ENCODE measurements at regions not wholly inside any gene's neighbourhood (a gene's known extent, or its start where the extent isn't known, plus 50 kb on each side); places are given as distances from the start of the nearest gene placed in this dataset.

DNA sequence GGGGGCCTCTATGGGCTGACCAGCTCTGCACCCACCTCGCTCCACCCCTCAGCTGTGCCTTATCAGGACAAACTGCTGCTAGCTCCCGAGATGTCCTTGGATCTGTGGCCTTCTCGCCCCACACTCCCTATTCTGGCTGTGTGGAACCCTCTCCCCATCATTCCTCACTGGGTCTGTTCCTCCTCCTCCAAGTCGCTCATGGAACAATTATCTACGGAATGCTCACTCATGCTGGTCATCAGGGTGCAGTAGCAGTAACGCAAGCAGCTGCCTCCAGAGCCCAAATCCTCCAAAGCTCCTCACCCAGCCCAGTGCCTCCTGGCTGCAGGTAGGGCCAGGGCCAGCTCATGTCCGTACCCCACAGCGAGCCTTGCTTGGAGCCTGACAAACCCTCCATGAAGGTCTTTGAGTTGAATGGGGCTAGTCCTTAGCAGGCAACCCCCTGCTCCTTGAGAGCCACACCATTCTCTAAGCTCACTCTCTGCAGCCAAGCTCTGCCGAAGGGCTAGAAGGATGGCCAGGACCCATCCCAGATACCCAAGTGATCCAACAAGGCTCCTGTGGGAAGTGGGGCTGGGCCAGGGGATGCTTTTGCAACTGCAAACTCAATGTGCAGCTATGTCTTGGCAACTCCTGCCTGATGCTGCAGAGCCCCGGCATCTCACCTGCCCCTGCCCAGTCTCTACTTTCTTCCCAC is 977.8 kb downstream of the TBC1D22A start:
- DNase-seq (ENCODE audit: low read depth in 2 of 2) = no peak

DNA sequence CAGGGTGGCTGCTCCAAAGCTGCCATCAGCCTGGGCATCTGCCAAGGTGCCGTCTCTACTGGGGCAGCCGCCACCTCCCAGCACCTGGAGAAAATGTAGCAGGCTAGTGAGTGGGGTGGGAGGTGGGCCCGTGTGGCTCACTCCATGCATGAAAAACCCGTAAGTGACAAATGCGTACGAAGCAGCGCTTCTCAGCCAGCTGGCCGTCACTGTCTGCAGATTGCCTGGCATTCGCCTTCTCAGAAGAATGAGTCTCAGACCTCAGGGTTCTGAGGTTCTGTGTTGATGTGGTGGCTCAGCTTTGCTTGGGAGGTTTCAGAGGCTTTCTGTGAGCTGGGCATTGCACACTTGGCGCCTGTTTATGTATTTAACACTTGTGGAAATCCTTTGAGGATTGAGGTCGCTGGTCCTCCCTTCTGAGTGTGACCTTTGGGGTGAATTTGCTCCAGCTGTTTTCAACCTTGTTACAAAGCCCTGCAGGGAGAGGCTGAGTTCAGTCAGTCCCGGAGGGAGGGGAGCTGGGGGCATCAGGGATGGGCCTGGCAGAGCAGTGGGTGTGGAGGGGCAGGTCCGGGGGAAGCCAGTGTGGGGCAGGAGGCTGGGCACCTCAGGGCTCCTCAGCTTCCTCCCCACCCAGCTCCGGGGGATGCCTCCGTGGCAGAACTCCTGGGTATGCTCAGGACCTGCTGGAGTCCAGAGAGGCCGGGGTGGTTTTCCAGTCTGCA is 977.0 kb downstream of the TBC1D22A start:
- DNase-seq (ENCODE audit: low read depth in 2 of 2) = no peak

DNA sequence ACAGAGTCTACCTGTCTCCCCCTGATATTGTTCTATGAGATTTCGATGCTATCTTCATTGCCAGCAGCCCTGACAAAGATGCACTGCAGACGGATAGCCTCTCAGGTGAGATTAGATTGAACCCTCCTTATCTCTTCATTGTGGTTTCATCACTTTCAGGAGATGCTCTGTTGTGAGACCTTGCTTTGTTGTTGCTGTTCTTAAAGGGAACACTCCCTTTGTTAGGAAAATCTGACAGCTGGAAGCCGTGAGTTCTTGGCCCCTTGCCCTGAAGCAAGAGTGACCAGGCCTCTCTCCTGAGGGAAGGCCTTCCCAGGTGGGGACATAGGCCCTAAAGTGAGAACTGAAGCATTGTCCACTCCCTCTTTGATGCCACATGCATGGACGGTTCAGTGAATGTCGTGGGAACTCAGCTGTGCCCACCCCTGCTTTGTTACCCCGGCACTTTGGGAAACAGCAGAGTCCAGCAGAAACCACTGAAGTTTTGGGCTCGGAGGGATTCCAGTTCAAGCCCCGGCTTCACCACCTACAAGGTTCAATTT is 976.1 kb downstream of the TBC1D22A start:
- DNase-seq (ENCODE audit: low read depth in 2 of 2) = no peak

DNA sequence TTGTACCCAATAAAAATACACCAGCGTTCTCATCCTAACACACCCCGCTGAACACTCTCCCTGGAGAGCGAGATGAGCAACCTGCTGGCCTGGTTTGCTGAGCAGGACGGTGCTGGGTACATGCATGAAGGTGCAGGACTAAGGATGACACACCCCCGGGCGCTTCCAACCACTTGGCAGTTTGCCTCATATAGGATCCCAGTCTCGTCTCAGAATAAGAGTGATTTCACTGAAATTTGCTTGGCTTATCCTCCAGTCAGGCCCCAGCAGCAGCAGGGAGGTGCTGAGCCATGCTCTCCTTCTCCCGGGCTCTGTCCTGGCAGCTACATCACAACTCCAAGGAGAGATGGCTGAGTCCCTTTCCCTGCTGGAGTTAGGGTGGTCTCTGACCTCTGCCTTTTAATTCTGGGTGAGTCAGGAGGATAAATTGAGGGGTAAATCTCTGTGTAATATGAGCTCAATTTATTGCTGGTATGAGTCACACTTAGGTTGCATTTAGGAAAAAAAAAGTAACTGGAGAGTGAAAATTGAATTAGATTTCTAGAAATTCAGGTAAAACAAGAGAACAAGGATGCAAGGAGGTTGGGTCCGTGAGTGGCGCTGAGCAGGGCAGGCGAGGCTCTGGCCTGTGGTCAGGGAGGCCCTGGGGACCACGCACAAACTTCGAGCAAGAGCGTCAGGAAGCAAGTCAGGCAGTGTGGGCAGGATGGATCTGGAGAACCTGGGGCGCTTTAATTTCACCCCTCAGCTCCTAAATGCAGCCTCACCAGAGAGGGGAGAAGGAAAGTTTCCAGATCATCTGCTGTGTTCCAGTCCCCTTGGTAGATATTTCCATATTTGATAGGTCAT is 974.0 kb downstream of the TBC1D22A start:
- DNase-seq (ENCODE audit: low read depth in 2 of 2) = no peak

DNA sequence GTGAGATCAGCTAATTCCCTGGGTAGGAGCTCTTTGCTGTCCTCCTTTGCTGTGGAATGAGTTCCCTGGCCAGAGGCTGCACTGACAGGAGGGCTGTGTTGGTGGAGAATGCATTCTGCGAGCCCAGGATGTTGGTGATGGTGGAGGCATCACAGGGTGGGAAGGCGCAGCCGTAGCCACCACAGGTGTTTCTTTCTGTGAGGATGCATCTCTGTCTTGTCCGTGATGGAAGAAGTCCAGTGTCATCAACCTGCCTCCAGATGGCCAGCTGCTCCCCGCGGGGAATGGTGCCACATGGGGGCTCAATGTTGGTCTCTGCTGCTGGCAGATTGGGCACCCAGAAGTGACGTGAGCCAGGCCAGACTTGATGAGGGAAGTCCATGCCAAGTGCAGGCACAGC is 972.1 kb downstream of the TBC1D22A start:
- no peak for DNase-seq (ENCODE audit: low read depth in 2 of 2)

DNA sequence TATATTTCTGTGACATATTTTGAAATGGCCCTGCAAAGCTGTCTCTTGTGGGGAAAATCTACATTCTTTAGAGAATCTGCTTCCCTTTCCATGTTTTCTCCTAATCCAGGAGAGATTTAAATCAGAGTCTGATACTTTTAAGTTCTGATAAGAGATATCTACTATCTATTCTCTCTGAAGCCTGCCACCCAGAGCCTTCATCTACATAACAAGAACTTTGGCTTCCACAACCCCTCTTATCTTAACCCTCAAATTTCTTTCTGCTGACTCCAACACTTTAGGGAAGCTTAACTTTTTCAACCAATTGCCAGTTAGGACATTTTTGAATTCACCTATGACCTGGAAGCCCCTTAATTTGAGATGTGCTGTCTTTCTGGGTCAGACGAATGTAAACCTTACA is 965.2 kb downstream of the TBC1D22A start:
- DNase-seq (ENCODE audit: low read depth in 2 of 2) = no peak

DNA sequence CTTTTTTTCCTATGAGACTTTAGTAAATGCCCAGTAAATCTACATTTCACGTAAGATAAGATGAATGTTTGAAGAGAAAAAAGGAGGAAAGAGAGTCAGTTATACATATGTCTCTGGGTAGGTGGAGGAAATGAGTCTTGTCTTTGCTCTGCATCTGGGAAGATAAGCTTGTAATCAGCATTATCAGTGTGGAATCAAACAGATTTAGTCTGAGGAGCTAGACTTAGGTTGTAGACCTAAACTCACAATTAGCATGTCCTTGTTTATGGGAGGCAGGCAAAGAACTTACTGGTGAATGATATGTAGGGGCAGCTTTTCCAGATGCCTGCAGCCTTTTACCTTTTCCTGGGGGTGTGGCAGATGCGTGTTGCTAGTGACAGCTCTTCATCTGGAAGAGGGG is 962.3 kb downstream of the TBC1D22A start:
- DNase-seq (ENCODE audit: low read depth in 2 of 2) = no peak

DNA sequence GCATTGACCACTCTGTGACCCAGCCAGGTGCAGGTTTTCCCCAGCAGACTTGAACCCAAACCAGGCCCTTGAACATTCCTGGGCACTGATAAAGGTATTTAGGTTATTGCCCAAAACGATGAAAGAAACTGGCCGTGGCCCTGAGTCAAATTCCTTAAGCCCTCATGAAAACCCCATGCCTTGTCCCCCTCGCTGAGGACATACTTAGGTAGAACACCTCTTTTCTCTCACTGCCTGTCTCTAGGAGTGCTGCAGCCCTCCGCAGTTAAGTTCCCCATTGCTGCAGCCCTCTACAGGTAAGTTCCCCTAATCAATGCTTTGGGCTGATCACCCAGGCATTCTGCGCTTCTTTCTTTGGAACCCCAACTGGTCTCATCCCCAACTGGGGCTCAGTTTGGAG is 961.6 kb downstream of the TBC1D22A start:
- no peak for DNase-seq (ENCODE audit: low read depth in 2 of 2)

DNA sequence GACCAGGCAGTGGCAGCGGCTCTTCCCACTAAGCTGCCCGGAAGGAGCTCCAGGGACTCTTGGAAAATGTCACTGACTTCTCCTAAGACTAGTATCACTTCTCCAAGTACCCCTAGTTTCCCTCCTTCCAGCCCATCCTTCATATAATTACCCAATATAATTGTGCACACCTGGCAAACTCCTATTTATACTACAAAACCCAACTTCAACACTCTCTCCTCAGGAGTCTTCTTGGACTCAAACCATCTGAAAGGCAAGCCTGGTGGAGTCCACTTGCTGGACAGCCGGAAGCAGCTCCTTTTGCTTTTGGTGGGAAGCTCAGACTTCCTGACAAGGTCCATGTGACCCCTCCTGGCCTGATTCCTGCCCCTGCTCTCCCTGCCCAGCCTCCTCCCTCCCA is 955.9 kb downstream of the TBC1D22A start:
- no peak for DNase-seq (ENCODE audit: low read depth in 2 of 2)

DNA sequence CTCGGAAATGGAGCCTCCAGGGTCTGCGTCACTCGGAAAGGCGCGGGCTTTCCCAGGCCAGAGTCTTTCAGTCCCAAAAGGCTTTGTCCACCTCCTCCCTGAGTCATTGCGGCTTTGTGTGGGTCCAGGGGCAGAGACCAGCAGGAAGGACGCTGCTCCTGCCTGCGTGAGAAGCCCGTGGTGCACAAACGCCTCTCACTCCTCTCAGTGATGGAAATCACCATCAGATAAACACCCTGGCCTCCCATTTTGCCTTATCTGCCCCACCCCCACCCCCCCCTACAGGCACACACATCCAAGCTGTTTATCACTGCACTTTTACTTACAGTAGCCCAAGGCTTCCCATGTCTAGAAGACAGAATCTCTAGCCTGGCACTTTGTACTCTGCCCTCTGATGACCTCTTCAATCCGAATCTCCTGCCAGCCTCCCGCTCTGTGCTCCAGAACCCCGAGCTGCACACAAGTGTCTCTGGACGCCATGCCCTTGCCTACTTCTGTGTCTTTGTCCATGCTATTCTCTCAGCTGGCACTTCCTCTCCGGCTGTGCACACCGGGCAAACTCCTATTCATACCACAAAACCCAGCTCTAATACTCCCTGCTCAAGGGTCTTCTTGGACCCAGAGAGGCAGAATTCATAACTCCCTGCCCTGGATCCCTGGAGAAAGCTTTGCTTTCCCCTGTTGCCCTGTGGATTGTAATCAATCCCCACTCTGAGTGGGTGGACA is 954.6 kb downstream of the TBC1D22A start:
- no peak for DNase-seq (ENCODE audit: low read depth in 2 of 2)

DNA sequence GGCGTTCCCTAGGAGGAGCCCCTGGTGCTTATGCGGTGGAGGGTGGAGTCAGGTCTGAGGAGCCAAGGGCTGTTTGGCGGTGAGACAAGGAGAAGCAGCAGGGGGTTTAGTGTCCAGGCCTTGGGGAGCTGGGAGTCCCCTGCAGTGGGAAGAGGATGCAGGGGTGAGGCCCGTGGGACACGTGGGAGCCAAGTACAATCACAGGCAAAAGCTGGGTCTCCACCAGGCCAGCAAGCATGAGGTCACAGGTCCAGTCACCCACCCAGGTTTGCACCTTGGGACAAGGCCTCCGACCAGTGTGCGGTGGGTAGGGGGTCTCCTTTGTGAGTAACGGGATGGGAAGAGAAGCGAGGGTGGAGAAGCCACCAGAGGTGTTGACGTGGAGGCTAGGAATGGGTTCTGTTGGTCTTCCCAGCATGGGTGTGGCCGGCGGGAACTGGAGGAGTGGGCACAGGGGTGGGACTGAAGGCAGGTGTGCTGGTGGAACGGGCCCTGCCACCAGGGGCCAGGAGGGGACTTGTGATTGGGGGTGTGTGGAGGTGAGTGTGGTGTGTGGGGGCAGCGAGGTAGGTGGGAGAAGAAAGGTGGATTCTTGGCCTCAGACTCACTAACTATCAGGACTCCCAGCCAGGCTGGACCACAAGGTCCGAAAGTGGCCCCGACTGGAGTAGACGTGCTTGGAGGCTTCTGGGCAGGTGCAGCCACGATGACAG is 953.6 kb downstream of the TBC1D22A start:
- DNase-seq (ENCODE audit: low read depth in 2 of 2) = no peak

DNA sequence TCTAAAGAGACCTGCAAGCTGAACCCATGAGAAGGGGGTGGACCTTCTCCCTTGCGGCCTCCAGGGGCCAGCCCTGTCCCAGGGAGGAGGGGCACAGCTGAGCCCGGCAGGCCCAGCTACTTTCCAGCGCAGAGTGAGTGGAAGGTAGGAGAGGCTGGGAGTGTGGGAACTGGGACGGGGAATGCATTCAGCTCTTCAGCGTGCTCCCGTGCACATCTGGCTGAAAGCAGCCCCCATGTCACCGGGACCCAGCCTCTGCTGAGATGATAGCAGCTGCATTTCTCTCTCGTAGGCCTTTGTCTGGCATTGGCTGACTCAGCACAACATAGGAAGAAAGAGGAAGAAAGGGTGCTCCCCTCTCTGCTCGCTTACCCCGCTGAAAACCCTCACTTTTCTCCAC is 951.5 kb downstream of the TBC1D22A start:
- DNase-seq (ENCODE audit: low read depth in 2 of 2) = no peak

DNA sequence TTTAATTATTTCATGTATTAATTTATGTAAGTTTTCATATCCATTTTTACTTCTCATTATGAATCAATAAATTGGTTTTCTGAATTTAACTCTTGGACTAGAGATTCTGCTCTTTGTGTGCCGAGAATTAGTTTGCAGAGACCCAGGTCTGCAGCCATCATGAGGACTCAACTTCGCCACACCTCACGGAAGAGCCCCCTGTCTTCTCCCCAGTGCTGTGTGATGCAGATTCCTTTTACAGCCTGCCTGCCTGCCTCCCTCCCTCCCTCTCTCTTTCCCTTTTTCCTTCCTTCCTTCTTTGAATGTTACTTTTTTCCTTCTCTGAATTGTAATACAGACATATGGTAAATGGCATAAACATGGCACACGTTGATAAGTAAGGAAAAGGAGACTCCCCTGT is 947.7 kb downstream of the TBC1D22A start:
- no peak for DNase-seq (ENCODE audit: low read depth in 2 of 2)

DNA sequence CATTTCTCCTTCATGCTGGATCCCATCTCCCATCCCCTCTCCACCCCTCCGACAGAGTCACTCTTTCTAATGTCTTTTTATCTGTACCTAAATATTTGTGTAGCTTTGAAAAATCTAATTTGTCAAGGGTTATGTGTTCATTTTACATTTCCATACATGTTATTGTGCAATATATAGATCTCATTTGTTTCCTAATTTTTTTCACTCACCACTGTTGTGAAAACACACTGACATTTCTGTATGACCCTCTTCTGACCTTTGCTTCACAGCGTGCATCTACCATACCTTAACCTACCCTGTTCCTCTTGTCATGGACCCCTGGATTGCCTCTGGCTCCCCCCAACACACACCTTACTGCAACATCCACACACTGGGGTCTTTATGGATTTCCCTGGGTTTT is 942.9 kb downstream of the TBC1D22A start:
- no peak for DNase-seq (ENCODE audit: low read depth in 2 of 2)

DNA sequence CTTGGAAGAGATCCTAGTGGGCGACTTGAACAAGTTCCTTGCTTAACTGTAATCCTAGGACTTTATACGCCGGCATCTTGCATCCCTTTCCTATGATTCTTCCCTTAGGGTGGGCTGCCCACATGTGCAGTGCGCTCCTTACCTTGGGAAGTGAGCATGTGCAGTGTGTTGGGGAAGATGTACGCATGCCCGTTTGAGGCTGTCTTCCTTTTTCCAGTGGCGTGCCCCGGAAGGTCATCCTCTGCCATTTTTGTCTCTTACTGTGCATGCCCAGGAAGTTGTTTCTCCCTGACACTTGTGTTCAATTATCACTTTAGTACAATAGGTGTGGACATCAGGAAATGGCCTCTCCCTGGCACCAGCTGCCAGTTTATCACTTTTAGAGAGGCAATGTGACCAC is 936.5 kb downstream of the TBC1D22A start:
- DNase-seq (ENCODE audit: low read depth in 2 of 2) = no peak

DNA sequence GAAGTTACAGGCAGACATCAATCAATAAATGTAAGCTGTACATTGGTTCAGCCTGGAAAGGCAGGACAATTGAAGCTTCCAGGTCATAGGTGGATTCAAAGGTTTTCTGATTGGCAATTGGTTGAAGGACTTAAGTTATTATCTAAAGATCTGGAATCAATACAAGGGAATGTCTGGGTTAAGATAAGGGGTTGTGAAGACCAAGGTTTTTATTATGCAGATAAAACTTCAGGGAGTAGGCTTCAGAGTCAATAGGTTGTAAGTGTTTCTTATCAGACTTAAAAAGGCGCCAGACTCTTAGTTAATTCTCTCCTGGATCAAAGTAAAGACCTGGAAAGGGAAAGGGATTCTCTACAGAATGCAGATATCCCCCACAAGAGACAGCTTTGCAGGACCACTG is 935.4 kb downstream of the TBC1D22A start:
- no peak for DNase-seq (ENCODE audit: low read depth in 2 of 2)

DNA sequence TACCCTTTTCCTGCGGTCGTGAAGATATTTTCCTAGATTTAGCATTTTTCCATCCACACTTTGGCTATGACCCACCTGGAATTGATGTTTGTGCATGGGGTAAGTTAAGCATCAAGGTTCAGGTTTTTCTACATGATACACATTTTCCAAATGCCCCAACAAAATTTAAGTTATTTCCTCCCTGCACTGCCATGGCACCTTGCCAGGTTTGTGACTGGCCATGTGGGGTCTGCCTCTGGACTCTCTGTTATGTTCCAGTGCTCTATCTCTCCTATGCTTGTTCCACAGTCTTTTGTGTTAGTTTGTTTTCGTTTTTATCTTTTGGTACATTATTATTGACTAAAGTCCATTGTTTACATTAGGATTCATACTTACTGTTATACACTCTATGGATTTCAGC is 934.3 kb downstream of the TBC1D22A start:
- no peak for DNase-seq (ENCODE audit: low read depth in 2 of 2)

DNA sequence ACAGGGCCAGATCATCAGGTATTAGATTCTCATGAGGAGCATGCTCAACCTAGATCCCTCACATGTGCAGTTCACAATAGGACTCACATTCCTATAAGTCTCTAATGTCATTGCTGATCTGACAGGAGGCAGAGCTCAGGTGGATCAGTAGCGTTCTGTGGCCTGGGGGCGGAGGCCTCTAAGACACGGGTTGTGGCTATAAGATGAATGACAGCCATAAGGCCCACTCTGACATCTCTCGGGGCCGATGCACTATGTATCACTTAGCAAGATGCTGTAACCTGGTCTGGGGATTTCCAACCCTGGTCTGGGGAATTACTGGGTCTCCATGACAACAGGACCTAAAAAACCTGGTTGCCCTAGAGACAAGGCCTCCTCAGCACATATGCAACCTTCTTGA is 932.7 kb downstream of the TBC1D22A start:
- DNase-seq (ENCODE audit: low read depth in 2 of 2) = no peak

DNA sequence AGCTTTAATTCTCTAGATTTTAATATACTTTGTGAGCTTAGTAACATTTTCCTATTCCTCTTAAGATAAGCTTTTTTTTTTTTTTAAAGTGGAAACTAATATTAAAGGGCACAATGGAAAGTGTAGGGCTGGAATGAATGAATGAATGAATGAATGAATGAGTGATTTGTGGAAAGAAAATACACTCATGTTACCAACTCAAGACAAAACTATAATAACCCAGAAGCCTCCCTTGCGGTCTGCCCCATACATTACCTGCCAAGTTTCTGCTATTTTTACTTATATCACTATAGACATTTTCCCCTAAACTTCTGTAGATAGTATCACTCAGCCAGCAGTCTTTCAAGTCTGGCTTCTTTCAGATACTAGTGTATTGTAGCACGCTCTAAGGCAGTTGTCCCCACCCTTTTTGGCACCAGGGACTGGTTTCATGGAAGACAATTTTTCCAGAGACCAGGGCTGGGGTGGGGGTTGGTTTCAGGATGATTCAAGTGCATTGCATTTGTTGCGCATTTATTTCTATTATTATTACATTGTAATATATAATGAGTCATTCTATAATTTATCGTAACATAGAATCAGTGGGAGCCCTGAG is 932.2 kb downstream of the TBC1D22A start:
- DNase-seq (ENCODE audit: low read depth in 2 of 2) = no peak

DNA sequence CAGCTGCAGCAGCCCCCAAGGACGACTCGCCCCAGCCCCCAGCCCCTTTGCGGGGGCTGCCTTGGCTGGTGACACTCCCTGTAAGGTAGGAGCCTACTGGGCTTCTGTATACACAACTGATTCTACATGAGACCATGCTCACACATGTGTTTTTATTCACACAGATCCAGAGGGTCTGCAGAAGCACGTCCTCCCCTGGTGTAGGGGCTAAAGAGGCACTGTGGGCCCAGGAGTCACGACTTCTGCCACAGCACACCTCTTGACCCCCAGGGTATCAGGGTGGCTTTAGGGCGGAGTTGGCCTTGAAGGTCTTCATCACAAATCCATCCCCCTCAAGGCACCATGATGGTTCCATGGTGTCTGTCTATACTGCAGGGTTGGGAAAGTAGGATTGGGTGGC is 931.2 kb downstream of the TBC1D22A start:
- DNase-seq (ENCODE audit: low read depth in 2 of 2) = no peak

DNA sequence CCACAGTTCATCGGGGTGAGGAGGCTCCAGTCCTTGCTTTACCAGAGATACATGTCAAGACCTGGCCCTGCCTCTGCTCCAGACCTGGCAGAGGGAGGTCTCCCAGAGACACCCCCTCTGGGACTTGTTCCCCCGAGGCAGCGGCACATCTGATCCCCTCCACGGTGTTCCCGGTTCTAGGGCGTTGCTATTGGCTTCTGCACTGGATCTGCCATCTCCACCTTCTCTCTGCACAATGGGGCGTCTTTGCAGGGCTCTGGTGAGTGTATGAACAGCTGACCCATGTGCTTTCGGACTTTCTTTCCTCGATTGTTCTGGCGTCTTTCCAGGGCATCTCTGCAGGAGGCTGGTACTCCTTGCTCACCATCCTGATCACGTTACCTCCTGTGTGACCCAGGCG is 930.4 kb downstream of the TBC1D22A start:
- no peak for DNase-seq (ENCODE audit: low read depth in 2 of 2)
